ENCODE measurements at regions not wholly inside any gene's neighbourhood (a gene's known extent, or its start where the extent isn't known, plus 50 kb on each side); places are given as distances from the start of the nearest gene placed in this dataset.

DNA sequence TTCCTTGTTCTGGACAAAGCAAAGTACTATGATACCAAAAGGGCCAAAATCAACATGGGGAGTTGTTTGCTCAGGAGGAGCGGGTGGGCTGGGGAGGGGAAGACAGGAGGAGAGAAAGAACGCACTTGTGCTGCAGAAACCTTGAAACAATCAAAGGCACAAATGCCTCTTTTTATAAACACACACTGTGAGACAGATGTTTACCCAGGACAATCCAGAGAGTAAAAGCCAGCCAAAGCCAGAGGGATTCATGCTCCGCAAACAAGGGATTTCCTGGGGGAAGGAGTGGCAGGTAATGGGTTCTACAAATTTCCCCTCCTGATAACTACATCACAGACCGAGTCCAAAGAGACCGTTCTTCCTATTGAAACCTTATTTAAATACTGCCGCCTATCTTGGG is 323.5 kb upstream of the SKOR2 start:
- Histone ChIP-seq H3K27me3 (ENCODE audit: insufficient read depth) (no peaks in the 10 kb centered on the region), H3K27ac (ENCODE audit: low read depth) (no peak overlapping the region), H3F3A (replicated peaks; ENCODE audit: low read depth) (no peaks in the 10 kb centered on the region), H4K20me1 (replicated peaks; ENCODE audit: insufficient read depth) (no peaks in the 10 kb centered on the region), H3K4me3 (no peak overlapping the region), H3K4me2 (no peak overlapping the region), H3K36me3 (ENCODE audit: insufficient read depth) (no peaks in the 10 kb centered on the region), H3K9me2 (ENCODE audit: insufficient read depth) (no peaks in the 10 kb centered on the region), H3K4me1 (ENCODE audit: insufficient read depth) (peaks cover 13% of the 10 kb centered on the region), H2AFZ (peak overlapping the region; percentile 4; the same call in 1 of the 2 replicates), H3K79me2 (replicated peaks; ENCODE audit: insufficient read depth) (no peaks in the 10 kb centered on the region)
- Mint-ChIP-seq H3K9me3 (no peaks in the 10 kb centered on the region), H3K36me3 (ENCODE audit: low read depth) (no peaks in the 10 kb centered on the region), H3K4me1 (peaks cover 18% of the 10 kb centered on the region), H3K27ac (no peak overlapping the region), H3K4me3 (no peak overlapping the region), H3K27me3 (ENCODE audit: insufficient read depth, low read depth, poor library complexity) (peaks cover 9% of the 10 kb centered on the region)
- DNase-seq (ENCODE audit: low spot score) (no peak), ATAC-seq (no peak)
- TF ChIP-seq EZH2 (IDR thresholded peaks at IDR 0.05; ENCODE audit: low read depth, unreplicated experiment) (no peak), EZH2phosphoT487 (IDR thresholded peaks at IDR 0.05; ENCODE audit: unreplicated experiment) (no peak), POLR2AphosphoS5 (IDR thresholded peaks at IDR 0.05; ENCODE audit: low read depth) (no peak), JUNB (IDR thresholded peaks at IDR 0.05; ENCODE audit: unreplicated experiment) (no peak), STAT1 (IDR thresholded peaks at IDR 0.05; ENCODE audit: unreplicated experiment) (no peak), REST (IDR thresholded peaks at IDR 0.05; ENCODE audit: unreplicated experiment) (no peak), ZNF331 (CRISPR knock-in tag; IDR thresholded peaks at IDR 0.05; ENCODE audit: low read depth) (no peak), CREB1 (CRISPR knock-in tag; IDR thresholded peaks at IDR 0.05; ENCODE audit: low read depth) (no peak)
- TF ChIP-seq, protein P1, sequence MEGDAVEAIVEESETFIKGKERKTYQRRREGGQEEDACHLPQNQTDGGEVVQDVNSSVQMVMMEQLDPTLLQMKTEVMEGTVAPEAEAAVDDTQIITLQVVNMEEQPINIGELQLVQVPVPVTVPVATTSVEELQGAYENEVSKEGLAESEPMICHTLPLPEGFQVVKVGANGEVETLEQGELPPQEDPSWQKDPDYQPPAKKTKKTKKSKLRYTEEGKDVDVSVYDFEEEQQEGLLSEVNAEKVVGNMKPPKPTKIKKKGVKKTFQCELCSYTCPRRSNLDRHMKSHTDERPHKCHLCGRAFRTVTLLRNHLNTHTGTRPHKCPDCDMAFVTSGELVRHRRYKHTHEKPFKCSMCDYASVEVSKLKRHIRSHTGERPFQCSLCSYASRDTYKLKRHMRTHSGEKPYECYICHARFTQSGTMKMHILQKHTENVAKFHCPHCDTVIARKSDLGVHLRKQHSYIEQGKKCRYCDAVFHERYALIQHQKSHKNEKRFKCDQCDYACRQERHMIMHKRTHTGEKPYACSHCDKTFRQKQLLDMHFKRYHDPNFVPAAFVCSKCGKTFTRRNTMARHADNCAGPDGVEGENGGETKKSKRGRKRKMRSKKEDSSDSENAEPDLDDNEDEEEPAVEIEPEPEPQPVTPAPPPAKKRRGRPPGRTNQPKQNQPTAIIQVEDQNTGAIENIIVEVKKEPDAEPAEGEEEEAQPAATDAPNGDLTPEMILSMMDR (conservative IDR thresholded peaks at IDR 0.05; ENCODE audit: low read depth in 2 of 2): no peak

DNA sequence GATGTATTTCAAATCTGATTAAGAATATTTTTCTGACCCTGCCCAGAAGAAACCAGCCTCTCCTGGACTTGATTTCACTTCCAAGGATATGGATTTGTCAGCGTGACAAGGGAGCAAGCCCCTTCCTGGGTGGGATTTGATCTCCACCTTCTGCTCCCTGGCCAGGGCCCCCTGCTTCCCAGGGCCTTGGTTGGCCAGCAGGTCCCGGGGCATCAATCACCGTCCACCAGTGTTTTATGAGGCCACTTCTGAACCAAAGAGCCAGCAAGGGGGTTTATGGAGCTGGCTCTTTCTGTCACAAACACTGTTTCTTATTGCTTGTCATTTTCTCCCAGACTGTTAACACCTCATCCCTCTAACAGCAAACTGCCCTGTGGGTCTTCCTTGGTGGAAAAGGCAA is 320.5 kb upstream of the SKOR2 start:
- no peak for ATAC-seq
- DNase-seq (ENCODE audit: low spot score): no peak
- TF ChIP-seq ZNF114 (CRISPR knock-in tag; IDR thresholded peaks at IDR 0.05) (no peak), CREB1 (CRISPR knock-in tag; IDR thresholded peaks at IDR 0.05; ENCODE audit: low read depth) (no peak), ZNF462 (CRISPR knock-in tag; IDR thresholded peaks at IDR 0.05) (no peak), EZH2phosphoT487 (IDR thresholded peaks at IDR 0.05; ENCODE audit: unreplicated experiment) (no peak), EZH2 (IDR thresholded peaks at IDR 0.05; ENCODE audit: low read depth, unreplicated experiment) (no peak), ZNF331 (CRISPR knock-in tag; IDR thresholded peaks at IDR 0.05; ENCODE audit: low read depth) (no peak), STAT1 (IDR thresholded peaks at IDR 0.05; ENCODE audit: unreplicated experiment) (no peak)

More for the DNA sequence above, 320.5 kb upstream of the SKOR2 start:
- Histone ChIP-seq H3F3A (replicated peaks; ENCODE audit: low read depth) (no peaks in the 10 kb centered on the region), H3K27ac (ENCODE audit: low read depth) (no peak overlapping the region), H3K36me3 (ENCODE audit: insufficient read depth) (no peaks in the 10 kb centered on the region), H3K27me3 (ENCODE audit: insufficient read depth) (no peaks in the 10 kb centered on the region), H3K4me3 (no peak overlapping the region), H3K4me1 (ENCODE audit: insufficient read depth) (peaks cover 6% of the 10 kb centered on the region), H4K20me1 (replicated peaks; ENCODE audit: insufficient read depth) (no peaks in the 10 kb centered on the region), H2AFZ (no peak overlapping the region), H3K4me2 (no peak overlapping the region), H3K79me2 (replicated peaks; ENCODE audit: insufficient read depth) (no peaks in the 10 kb centered on the region), H3K9me2 (ENCODE audit: insufficient read depth) (no peaks in the 10 kb centered on the region)
- Mint-ChIP-seq H3K4me3 (no peak overlapping the region), H3K27me3 (ENCODE audit: insufficient read depth, low read depth, poor library complexity) (peaks cover 2% of the 10 kb centered on the region), H3K36me3 (ENCODE audit: low read depth) (no peaks in the 10 kb centered on the region), H3K4me1 (peaks cover 8% of the 10 kb centered on the region), H3K9me3 (no peaks in the 10 kb centered on the region), H3K27ac (no peak overlapping the region)
